PC-3 (cell line): ENCODE measurements at regions not wholly inside any gene's neighbourhood (a gene's known extent, or its start where the extent isn't known, plus 50 kb on each side); places are given as distances from the start of the nearest gene placed in this dataset.

Source experiments
- CTCF ChIP-seq: fragments of 300-600 bp; sonication (generic); conservative IDR thresholded peaks from 2 replicates; pipeline ENCODE4 v1.5.1; 2017; ENCODE audit warnings: antibody characterized with exemption, low read depth, mild to moderate bottlenecking, low read length
- EZH2 ChIP-seq: fragments of 300-600 bp; sonication (generic); IDR thresholded peaks from one replicate; pipeline ENCODE4 v1.6.1; 2017; ENCODE audit warnings: antibody characterized with exemption, mild to moderate bottlenecking, low read length; ENCODE audit not compliant: unreplicated experiment
- EZH2phosphoT487 ChIP-seq: fragments of 300-600 bp; sonication (generic); IDR thresholded peaks from 2 replicates; pipeline ENCODE4 v1.6.1; 2018; ENCODE audit warnings: mild to moderate bottlenecking, antibody characterized with exemption, low read length, borderline replicate concordance

- TF ChIP-seq CTCF (no peak), EZH2 (no peak), EZH2phosphoT487 (no peak)
These were observed 50.5 kb upstream of the EPS8L3 start for GRCh38 chr1:109814223-109814622.
